ENCODE measurements at regions not wholly inside any gene's neighbourhood (a gene's known extent, or its start where the extent isn't known, plus 50 kb on each side); places are given as distances from the start of the nearest gene placed in this dataset.

GRCh38 chr18:10270151-10270571 lies 184.3 kb upstream of the APCDD1 start:
- no peak overlapping the region for H3K4me2 ChIP-seq (ENCODE audit: low read depth, low read length)
- DNase-seq = no peak

GRCh38 chr18:10271481-10271880 lies 183.0 kb upstream of the APCDD1 start:
- TF ChIP-seq EZH2phosphoT487 (IDR thresholded peaks at IDR 0.05; ENCODE audit: low read length) = no peak
- TF ChIP-seq EZH2 (optimal IDR thresholded peaks at IDR 0.05; ENCODE audit: low read depth, low read length) = no peak
- TF ChIP-seq CTCF (IDR thresholded peaks at IDR 0.05; ENCODE audit: low read length) = no peak
- Histone ChIP-seq H3K79me2 (ENCODE audit: low read length) (no peaks in the 10 kb centered on the region), H3K4me3 (ENCODE audit: low read length) (no peak overlapping the region), H3K9ac (ENCODE audit: low read length) (no peak overlapping the region), H3K36me3 (replicated peaks; ENCODE audit: insufficient read depth, low read length) (no peaks in the 10 kb centered on the region), H4K20me1 (ENCODE audit: insufficient read depth, low read length) (no peaks in the 10 kb centered on the region), H3K27ac (ENCODE audit: low read length) (no peak overlapping the region), H3K4me1 (ENCODE audit: low read length) (no peaks in the 10 kb centered on the region), H3K27me3 (replicated peaks; ENCODE audit: insufficient read depth, low read length) (no peaks in the 10 kb centered on the region), H2AFZ (ENCODE audit: low read length) (no peak overlapping the region), H3F3A (ENCODE audit: insufficient read depth, low read length) (no peaks in the 10 kb centered on the region), H3K9me3 (replicated peaks; ENCODE audit: insufficient read depth, low read length) (no peaks in the 10 kb centered on the region), H3K4me2 (ENCODE audit: low read depth, low read length) (no peak overlapping the region), H3K9me2 (replicated peaks; ENCODE audit: insufficient read depth, low read length) (no peaks in the 10 kb centered on the region)
- no peak for DNase-seq

More at GRCh38 chr18:10270151-10270571, 184.3 kb upstream of the APCDD1 start:
- Histone ChIP-seq H3K9ac (ENCODE audit: low read length) (no peak overlapping the region), H4K20me1 (ENCODE audit: insufficient read depth, low read length) (no peaks in the 10 kb centered on the region), H3K9me2 (replicated peaks; ENCODE audit: insufficient read depth, low read length) (no peaks in the 10 kb centered on the region), H3K9me3 (replicated peaks; ENCODE audit: insufficient read depth, low read length) (no peaks in the 10 kb centered on the region), H3K4me3 (ENCODE audit: low read length) (no peak overlapping the region), H3K27ac (ENCODE audit: low read length) (no peak overlapping the region), H3K4me1 (ENCODE audit: low read length) (no peaks in the 10 kb centered on the region), H3F3A (ENCODE audit: insufficient read depth, low read length) (no peaks in the 10 kb centered on the region), H3K79me2 (ENCODE audit: low read length) (no peaks in the 10 kb centered on the region), H3K27me3 (replicated peaks; ENCODE audit: insufficient read depth, low read length) (no peaks in the 10 kb centered on the region), H3K36me3 (replicated peaks; ENCODE audit: insufficient read depth, low read length) (no peaks in the 10 kb centered on the region), H2AFZ (ENCODE audit: low read length) (no peak overlapping the region)
- TF ChIP-seq CTCF (IDR thresholded peaks at IDR 0.05; ENCODE audit: low read length) = no peak
- no peak for TF ChIP-seq EZH2 (optimal IDR thresholded peaks at IDR 0.05; ENCODE audit: low read depth, low read length)
- TF ChIP-seq EZH2phosphoT487 (IDR thresholded peaks at IDR 0.05; ENCODE audit: low read length) = no peak

- TF ChIP-seq EZH2 (optimal IDR thresholded peaks at IDR 0.05; ENCODE audit: low read depth, low read length) (no peak), EZH2phosphoT487 (IDR thresholded peaks at IDR 0.05; ENCODE audit: low read length) (no peak), CTCF (IDR thresholded peaks at IDR 0.05; ENCODE audit: low read length) (no peak)
- no peaks in the 10 kb centered on the region for H3K9me2 ChIP-seq (replicated peaks; ENCODE audit: insufficient read depth, low read length)
- H3K79me2 ChIP-seq (ENCODE audit: low read length) = no peaks in the 10 kb centered on the region
- no peak overlapping the region for H3K4me3 ChIP-seq (ENCODE audit: low read length)
- H3K4me1 ChIP-seq (ENCODE audit: low read length) = no peaks in the 10 kb centered on the region
- no peak overlapping the region for H3K9ac ChIP-seq (ENCODE audit: low read length)
- no peak for DNase-seq
- H3K4me2 ChIP-seq (ENCODE audit: low read depth, low read length) = no peak overlapping the region
- no peaks in the 10 kb centered on the region for H3K9me3 ChIP-seq (replicated peaks; ENCODE audit: insufficient read depth, low read length)
- H3F3A ChIP-seq (ENCODE audit: insufficient read depth, low read length) = no peaks in the 10 kb centered on the region
- H3K27ac ChIP-seq (ENCODE audit: low read length) = no peak overlapping the region
- H3K27me3 ChIP-seq (replicated peaks; ENCODE audit: insufficient read depth, low read length) = no peaks in the 10 kb centered on the region
- H4K20me1 ChIP-seq (ENCODE audit: insufficient read depth, low read length) = no peaks in the 10 kb centered on the region
- no peaks in the 10 kb centered on the region for H3K36me3 ChIP-seq (replicated peaks; ENCODE audit: insufficient read depth, low read length)
- H2AFZ ChIP-seq (ENCODE audit: low read length) = no peak overlapping the region
These were observed 180.1 kb upstream of the APCDD1 start for GRCh38 chr18:10274301-10274700.

Data from MM.1S (cell line).